Kidney epithelial cell (primary cell): ENCODE measurements at regions not wholly inside any gene's neighbourhood (a gene's known extent, or its start where the extent isn't known, plus 50 kb on each side); places are given as distances from the start of the nearest gene placed in this dataset.

Experiments
- DNase-seq: peaks from one replicate; pipeline ENCODE4 v3.0.0-alpha.2; 2010; ENCODE audit warnings: low read depth
- H3K27me3 ChIP-seq: 2 replicates; pipeline ENCODE4 v1.6.0; 2011; ENCODE audit warnings: low read length; ENCODE audit not compliant: control insufficient read depth, insufficient read depth
- H3K36me3 ChIP-seq: 2 replicates; pipeline ENCODE4 v1.5.1; 2011; ENCODE audit warnings: low read length; ENCODE audit not compliant: control insufficient read depth, insufficient read depth
- H3K4me3 ChIP-seq: 2 replicates; pipeline ENCODE4 v1.5.1; 2011; ENCODE audit warnings: low read depth, mild to moderate bottlenecking, control low read depth, low read length
- TF ChIP-seq, protein P1 (sequence below): IDR thresholded peaks from 2 replicates; pipeline ENCODE4 v1.5.1; 2011; ENCODE audit warnings: mild to moderate bottlenecking, moderate library complexity, low read length, control low read depth, inconsistent platforms; ENCODE audit not compliant: insufficient read depth, poor library complexity, severe bottlenecking

GRCh38 chr11:109197656-109198055, 224.3 kb upstream of the C11orf87 start:
- TF ChIP-seq, protein P1, sequence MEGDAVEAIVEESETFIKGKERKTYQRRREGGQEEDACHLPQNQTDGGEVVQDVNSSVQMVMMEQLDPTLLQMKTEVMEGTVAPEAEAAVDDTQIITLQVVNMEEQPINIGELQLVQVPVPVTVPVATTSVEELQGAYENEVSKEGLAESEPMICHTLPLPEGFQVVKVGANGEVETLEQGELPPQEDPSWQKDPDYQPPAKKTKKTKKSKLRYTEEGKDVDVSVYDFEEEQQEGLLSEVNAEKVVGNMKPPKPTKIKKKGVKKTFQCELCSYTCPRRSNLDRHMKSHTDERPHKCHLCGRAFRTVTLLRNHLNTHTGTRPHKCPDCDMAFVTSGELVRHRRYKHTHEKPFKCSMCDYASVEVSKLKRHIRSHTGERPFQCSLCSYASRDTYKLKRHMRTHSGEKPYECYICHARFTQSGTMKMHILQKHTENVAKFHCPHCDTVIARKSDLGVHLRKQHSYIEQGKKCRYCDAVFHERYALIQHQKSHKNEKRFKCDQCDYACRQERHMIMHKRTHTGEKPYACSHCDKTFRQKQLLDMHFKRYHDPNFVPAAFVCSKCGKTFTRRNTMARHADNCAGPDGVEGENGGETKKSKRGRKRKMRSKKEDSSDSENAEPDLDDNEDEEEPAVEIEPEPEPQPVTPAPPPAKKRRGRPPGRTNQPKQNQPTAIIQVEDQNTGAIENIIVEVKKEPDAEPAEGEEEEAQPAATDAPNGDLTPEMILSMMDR: no peak
- DNase-seq: no peak
- no peaks in the 10 kb centered on the region for H3K36me3 ChIP-seq
- no peak overlapping the region for H3K4me3 ChIP-seq
- H3K27me3 ChIP-seq: no peaks in the 10 kb centered on the region

- Histone ChIP-seq H3K36me3 (no peaks in the 10 kb centered on the region), H3K27me3 (no peaks in the 10 kb centered on the region), H3K4me3 (no peak overlapping the region)
- DNase-seq: no peak
- TF ChIP-seq, protein P1: no peak
Measured at GRCh38 chr11:109203176-109203575, 218.8 kb upstream of the C11orf87 start.

DNA sequence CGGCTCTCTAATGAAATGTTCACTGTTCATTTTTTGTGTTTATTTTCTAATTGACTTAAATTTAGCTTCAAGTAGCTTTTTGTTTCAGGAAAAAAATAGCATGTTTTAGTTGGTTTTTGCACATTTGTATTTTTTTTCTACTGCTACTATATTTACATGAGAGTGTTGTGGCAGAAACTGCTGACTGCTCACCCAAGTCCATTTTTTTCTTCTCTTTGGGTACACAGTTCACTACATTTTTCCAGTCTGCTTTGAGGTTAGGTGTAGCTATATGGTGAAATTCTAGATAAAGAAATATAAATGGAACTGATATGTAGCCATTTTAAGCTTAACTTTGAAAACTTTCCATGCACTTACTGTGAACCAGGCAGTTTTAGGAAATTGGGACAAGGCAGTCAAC, 216.7 kb upstream of the C11orf87 start:
- Histone ChIP-seq H3K4me3 (no peak overlapping the region), H3K27me3 (no peaks in the 10 kb centered on the region), H3K36me3 (no peaks in the 10 kb centered on the region)
- TF ChIP-seq, protein P1: no peak
- no peak for DNase-seq

DNA sequence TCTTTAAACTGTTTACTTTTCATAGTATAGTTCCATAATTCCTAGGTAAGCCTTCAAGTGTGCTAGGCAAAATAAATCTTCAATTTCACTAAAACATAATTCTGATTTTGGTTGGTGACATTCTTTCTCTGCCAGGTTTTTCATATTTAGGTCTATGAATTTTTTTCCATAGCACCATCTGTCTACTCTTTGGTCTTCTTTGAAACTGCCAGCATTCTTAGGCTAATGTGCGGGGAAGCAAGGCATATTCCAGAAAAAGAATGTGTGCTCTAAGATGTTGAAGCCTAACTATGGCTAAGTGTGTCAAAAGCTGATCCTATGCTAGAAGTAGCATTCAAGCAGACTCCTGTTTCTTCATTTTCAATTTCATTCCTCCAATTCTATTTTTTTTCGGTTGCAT, 213.9 kb upstream of the C11orf87 start:
- H3K4me3 ChIP-seq: no peak overlapping the region
- TF ChIP-seq, protein P1: no peak
- no peak for DNase-seq
- no peaks in the 10 kb centered on the region for H3K36me3 ChIP-seq
- no peaks in the 10 kb centered on the region for H3K27me3 ChIP-seq

DNA sequence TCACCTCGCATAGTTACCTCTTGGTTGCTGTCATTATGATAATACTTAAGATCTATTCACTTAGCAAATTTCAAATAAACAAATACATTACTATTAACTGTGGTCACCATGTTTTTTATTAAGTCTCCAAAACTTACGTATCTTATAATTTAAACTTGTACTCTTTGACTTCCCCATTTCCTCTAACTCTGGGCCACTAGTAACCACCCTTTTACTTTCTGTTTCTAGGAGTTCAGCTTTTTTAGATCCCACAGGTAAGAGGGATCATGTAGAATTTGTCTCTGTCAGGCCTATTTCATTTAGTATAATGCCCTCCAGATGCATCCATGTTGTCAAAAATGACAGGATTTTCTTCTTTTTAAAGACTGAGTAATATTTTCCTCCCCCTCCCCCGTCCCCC, 212.4 kb upstream of the C11orf87 start:
- Histone ChIP-seq H3K36me3 (no peaks in the 10 kb centered on the region), H3K4me3 (no peak overlapping the region), H3K27me3 (no peaks in the 10 kb centered on the region)
- TF ChIP-seq, protein P1: no peak
- DNase-seq: no peak

- H3K36me3 ChIP-seq: no peaks in the 10 kb centered on the region
- H3K27me3 ChIP-seq: no peaks in the 10 kb centered on the region
- TF ChIP-seq, protein P1: no peak
- DNase-seq: no peak
- no peak overlapping the region for H3K4me3 ChIP-seq
Measured at GRCh38 chr11:109221190-109221589, 200.8 kb upstream of the C11orf87 start.
